K562 (cell line): ENCODE measurements at regions not wholly inside any gene's neighbourhood (a gene's known extent, or its start where the extent isn't known, plus 50 kb on each side); places are given as distances from the start of the nearest gene placed in this dataset.

Experiments
- BCOR ChIP-seq: fragments of 450-650 bp; IDR thresholded peaks from 2 replicates; pipeline ENCODE4 v1.6.1; 2016
- BRD9 ChIP-seq: fragments of 450-650 bp; IDR thresholded peaks from 2 replicates; pipeline ENCODE4 v1.6.1; 2018; ENCODE audit warnings: low read depth; ENCODE audit not compliant: partially characterized antibody
- EHMT2 ChIP-seq: fragments of 450-650 bp; IDR thresholded peaks from 2 replicates; pipeline ENCODE4 v1.6.1; 2018; ENCODE audit warnings: antibody characterized with exemption
- GATAD2A ChIP-seq: fragments of 450-650 bp; IDR thresholded peaks from 2 replicates; pipeline ENCODE4 v1.6.1; 2017
- GATAD2B ChIP-seq: fragments of 450-650 bp; IDR thresholded peaks from 2 replicates; pipeline ENCODE4 v1.6.1; 2017; ENCODE audit warnings: mild to moderate bottlenecking, borderline replicate concordance
- GTF2F1 ChIP-seq: IDR thresholded peaks from 2 replicates; pipeline ENCODE4 v1.6.1; 2011; ENCODE audit warnings: low read depth, low read length, improper control_type of control experiment
- LARP7 ChIP-seq: fragments of 450-650 bp; IDR thresholded peaks from 2 replicates; pipeline ENCODE4 v1.6.1; 2016
- MAFK ChIP-seq: IDR thresholded peaks from 2 replicates; pipeline ENCODE4 v1.6.1; 2011; ENCODE audit warnings: low read length, improper control_type of control experiment
- MCM2 ChIP-seq: fragments of 450-650 bp; IDR thresholded peaks from 2 replicates; pipeline ENCODE4 v1.6.1; 2017; ENCODE audit warnings: low read depth, mild to moderate bottlenecking
- MCM5 ChIP-seq: fragments of 450-650 bp; IDR thresholded peaks from 2 replicates; pipeline ENCODE4 v1.6.1; 2016; ENCODE audit warnings: low read depth
- MXD1 ChIP-seq: fragments of 250-450 bp; sonication (Bioruptor Pico); IDR thresholded peaks from 2 replicates; pipeline ENCODE4 v1.8.0; 2021; ENCODE audit warnings: borderline replicate concordance, mild to moderate bottlenecking, moderate library complexity; ENCODE audit not compliant: poor library complexity, severe bottlenecking
- NR2F6 ChIP-seq: fragments of 450-650 bp; formaldehyde crosslinking; IDR thresholded peaks from 2 replicates; pipeline ENCODE4 v1.4.0; 2020; ENCODE audit warnings: mild to moderate bottlenecking
- PHF21A ChIP-seq: fragments of 450-650 bp; IDR thresholded peaks from 2 replicates; pipeline ENCODE4 v1.6.1; 2017; ENCODE audit warnings: low read depth, borderline replicate concordance
- SMAD1 ChIP-seq: fragments of 150-350 bp; IDR thresholded peaks from 2 replicates; pipeline ENCODE4 v1.6.1; 2014; ENCODE audit warnings: low read length, low read depth; ENCODE audit not compliant: partially characterized antibody
- SMARCE1 ChIP-seq: fragments of 450-650 bp; IDR thresholded peaks from 2 replicates; pipeline ENCODE4 v1.7.1; 2016; ENCODE audit warnings: mild to moderate bottlenecking
- STAG1 ChIP-seq: sonication (generic); formaldehyde crosslinking; IDR thresholded peaks from 2 replicates; pipeline ENCODE4 v1.5.0; 2020; ENCODE audit warnings: missing genetic modification reagents, borderline replicate concordance
- TEAD1 ChIP-seq, 2 experiments: fragments of 450-650 bp in 1 of 2; sonication (generic) in 1 of 2; formaldehyde crosslinking; IDR thresholded peaks; 2 replicates each; pipeline versions ENCODE4 v1.4.0 to v1.8.0; 2020 to 2022; ENCODE audit warnings: mild to moderate bottlenecking in 2 of 2, missing genetic modification reagents in 1 of 2
- U2AF2 ChIP-seq: fragments of 200-400 bp; formaldehyde crosslinking; optimal IDR thresholded peaks from 2 replicates; pipeline ENCODE3; 2017; ENCODE audit warnings: low read depth, mild to moderate bottlenecking, low read length
- ZBTB7A ChIP-seq: IDR thresholded peaks from 2 replicates; pipeline ENCODE4 v1.6.1; 2011; ENCODE audit warnings: low read depth, mild to moderate bottlenecking, low read length, moderate library complexity, borderline replicate concordance; ENCODE audit not compliant: control insufficient read depth
- ZNF143 ChIP-seq: sonication (generic); formaldehyde crosslinking; IDR thresholded peaks from 2 replicates; pipeline ENCODE4 v1.9.0; 2022; ENCODE audit warnings: mild to moderate bottlenecking, missing genetic modification reagents
- ZNF3 ChIP-seq: fragments of 250-450 bp; sonication (Bioruptor Pico); IDR thresholded peaks from 2 replicates; pipeline ENCODE4 v1.5.0; 2021; ENCODE audit warnings: mild to moderate bottlenecking, moderate library complexity
- ZNF354B ChIP-seq: fragments of 250-450 bp; sonication (Bioruptor Pico); IDR thresholded peaks from 2 replicates; pipeline ENCODE4 v1.4.0; 2020
- ZNF639 ChIP-seq, 2 experiments: fragments of 200-800 bp in 1 of 2; sonication (Bioruptor generic) in 1 of 2; sonication (generic) in 1 of 2; formaldehyde crosslinking in 1 of 2; IDR thresholded peaks in 1 of 2; conservative IDR thresholded peaks in 1 of 2; 2 replicates each; pipeline versions ENCODE4 v1.5.0 to v1.6.1; 2016 to 2020; ENCODE audit warnings: missing compliant biosample characterization in 1 of 2, missing genetic modification characterization in 1 of 2, missing genetic modification reagents in 1 of 2
- ZNF707 ChIP-seq: fragments of 250-450 bp; sonication (Bioruptor Pico); conservative IDR thresholded peaks from 2 replicates; pipeline ENCODE4 v1.8.0; 2022; ENCODE audit warnings: inconsistent platforms, mild to moderate bottlenecking, moderate library complexity
- TF ChIP-seq, protein P1 (sequence below): fragments of 250-450 bp; sonication (Bioruptor Pico); IDR thresholded peaks from 2 replicates; pipeline ENCODE4 v1.9.0; 2021; ENCODE audit warnings: mild to moderate bottlenecking, inconsistent platforms
- TF ChIP-seq, protein P2 (sequence below): fragments of 450-650 bp; formaldehyde crosslinking; IDR thresholded peaks from 2 replicates; pipeline ENCODE4 v1.4.0; 2020; ENCODE audit warnings: mild to moderate bottlenecking

- TF ChIP-seq SMARCE1: peak; percentile 69
- TF ChIP-seq GATAD2B: peak; percentile 68; the same call in 1 of the 2 replicates
- no peak for TF ChIP-seq GTF2F1
- TF ChIP-seq ZNF639 (CRISPR knock-in tag; conservative IDR thresholded peaks at IDR 0.05 in 1 of 2, IDR thresholded peaks at IDR 0.05 in 1 of 2): 0 out of 4 replicates have a peak, but pooled peaks of 1 of the 2 experiments have one; percentile 28
- no peak for TF ChIP-seq LARP7
- peak; percentile 99 for TF ChIP-seq BCOR
- TF ChIP-seq ZBTB7A: peak; percentile 85; the same call in 1 of the 2 replicates
- TF ChIP-seq, protein P1, sequence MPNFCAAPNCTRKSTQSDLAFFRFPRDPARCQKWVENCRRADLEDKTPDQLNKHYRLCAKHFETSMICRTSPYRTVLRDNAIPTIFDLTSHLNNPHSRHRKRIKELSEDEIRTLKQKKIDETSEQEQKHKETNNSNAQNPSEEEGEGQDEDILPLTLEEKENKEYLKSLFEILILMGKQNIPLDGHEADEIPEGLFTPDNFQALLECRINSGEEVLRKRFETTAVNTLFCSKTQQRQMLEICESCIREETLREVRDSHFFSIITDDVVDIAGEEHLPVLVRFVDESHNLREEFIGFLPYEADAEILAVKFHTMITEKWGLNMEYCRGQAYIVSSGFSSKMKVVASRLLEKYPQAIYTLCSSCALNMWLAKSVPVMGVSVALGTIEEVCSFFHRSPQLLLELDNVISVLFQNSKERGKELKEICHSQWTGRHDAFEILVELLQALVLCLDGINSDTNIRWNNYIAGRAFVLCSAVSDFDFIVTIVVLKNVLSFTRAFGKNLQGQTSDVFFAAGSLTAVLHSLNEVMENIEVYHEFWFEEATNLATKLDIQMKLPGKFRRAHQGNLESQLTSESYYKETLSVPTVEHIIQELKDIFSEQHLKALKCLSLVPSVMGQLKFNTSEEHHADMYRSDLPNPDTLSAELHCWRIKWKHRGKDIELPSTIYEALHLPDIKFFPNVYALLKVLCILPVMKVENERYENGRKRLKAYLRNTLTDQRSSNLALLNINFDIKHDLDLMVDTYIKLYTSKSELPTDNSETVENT (CRISPR knock-in tag): no peak
- no peak for TF ChIP-seq SMAD1
- TF ChIP-seq MXD1 (CRISPR knock-in tag): no peak
- TF ChIP-seq ZNF3 (CRISPR knock-in tag): no peak
- no peak for TF ChIP-seq EHMT2
- TF ChIP-seq, protein P2, sequence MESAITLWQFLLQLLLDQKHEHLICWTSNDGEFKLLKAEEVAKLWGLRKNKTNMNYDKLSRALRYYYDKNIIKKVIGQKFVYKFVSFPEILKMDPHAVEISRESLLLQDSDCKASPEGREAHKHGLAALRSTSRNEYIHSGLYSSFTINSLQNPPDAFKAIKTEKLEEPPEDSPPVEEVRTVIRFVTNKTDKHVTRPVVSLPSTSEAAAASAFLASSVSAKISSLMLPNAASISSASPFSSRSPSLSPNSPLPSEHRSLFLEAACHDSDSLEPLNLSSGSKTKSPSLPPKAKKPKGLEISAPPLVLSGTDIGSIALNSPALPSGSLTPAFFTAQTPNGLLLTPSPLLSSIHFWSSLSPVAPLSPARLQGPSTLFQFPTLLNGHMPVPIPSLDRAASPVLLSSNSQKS: no peak
- TF ChIP-seq TEAD1 (CRISPR knock-in tag; IDR thresholded peaks at IDR 0.05): no peak
- TF ChIP-seq GATAD2A: no peak
- TF ChIP-seq ZNF354B (CRISPR knock-in tag): no peak
- TF ChIP-seq ZNF707 (CRISPR knock-in tag): no peak
- no peak for TF ChIP-seq ZNF143 (CRISPR knock-in tag)
- no peak for TF ChIP-seq NR2F6 (CRISPR knock-in tag)
- no peak for TF ChIP-seq MCM5
- no peak for TF ChIP-seq U2AF2
- no peak for TF ChIP-seq STAG1 (CRISPR knock-in tag)
- no peak for TF ChIP-seq MCM2
- TF ChIP-seq MAFK: no peak
- no peak for TF ChIP-seq PHF21A
- peak; percentile 95 for TF ChIP-seq BRD9
These were observed 96.9 kb upstream of the ANO1 start (continued) for GRCh38 chr11:69981119-69981784.
